ENCODE measurements at regions not wholly inside any gene's neighbourhood (a gene's known extent, or its start where the extent isn't known, plus 50 kb on each side); places are given as distances from the start of the nearest gene placed in this dataset.

- Mint-ChIP-seq H3K9me3 (peaks cover 7% of the 10 kb centered on the region), H3K4me3 (no peak overlapping the region), H3K36me3 (ENCODE audit: low read depth) (no peaks in the 10 kb centered on the region), H3K4me1 (peaks cover 33% of the 10 kb centered on the region), H3K27ac (ENCODE audit: unreplicated experiment) (no peak overlapping the region), H3K27me3 (ENCODE audit: low read depth) (no peaks in the 10 kb centered on the region)
- no peak for DNase-seq (ENCODE audit: low read depth, low spot score)
- no peak for TF ChIP-seq CTCF (conservative IDR thresholded peaks at IDR 0.05)
Observed at GRCh38 chr18:49677081-49677480, 115.2 kb downstream of the LIPG start.

GRCh38 chr18:49673281-49673680 lies 111.4 kb downstream of the LIPG start:
- Mint-ChIP-seq H3K27ac (ENCODE audit: unreplicated experiment) (no peak overlapping the region), H3K9me3 (peaks cover 7% of the 10 kb centered on the region), H3K36me3 (ENCODE audit: low read depth) (no peaks in the 10 kb centered on the region), H3K4me3 (no peak overlapping the region), H3K27me3 (ENCODE audit: low read depth) (no peaks in the 10 kb centered on the region), H3K4me1 (peaks cover 40% of the 10 kb centered on the region)
- no peak for TF ChIP-seq CTCF (conservative IDR thresholded peaks at IDR 0.05)
- no peak for DNase-seq (ENCODE audit: low read depth, low spot score)

- Mint-ChIP-seq H3K36me3 (ENCODE audit: low read depth) (no peaks in the 10 kb centered on the region), H3K27me3 (ENCODE audit: low read depth) (peaks cover under 1% of the 10 kb centered on the region), H3K4me3 (no peak overlapping the region), H3K4me1 (peaks cover 35% of the 10 kb centered on the region), H3K9me3 (peaks cover 5% of the 10 kb centered on the region), H3K27ac (ENCODE audit: unreplicated experiment) (no peak overlapping the region)
- TF ChIP-seq CTCF (conservative IDR thresholded peaks at IDR 0.05): no peak
- no peak for DNase-seq (ENCODE audit: low read depth, low spot score)
Observed at GRCh38 chr18:49672853-49673252, 111.0 kb downstream of the LIPG start.

- no peaks in the 10 kb centered on the region for H3K9me3 Mint-ChIP-seq
Observed at GRCh38 chr18:49669403-49669802, 107.5 kb downstream of the LIPG start.

GRCh38 chr18:49668574-49669275 lies 106.9 kb downstream of the LIPG start:
- no peak for DNase-seq (ENCODE audit: low read depth, low spot score)
- Mint-ChIP-seq H3K4me3 (no peak overlapping the region), H3K4me1 (peaks cover 22% of the 10 kb centered on the region), H3K27me3 (ENCODE audit: low read depth) (peaks cover 5% of the 10 kb centered on the region), H3K36me3 (ENCODE audit: low read depth) (no peaks in the 10 kb centered on the region), H3K9me3 (no peaks in the 10 kb centered on the region), H3K27ac (ENCODE audit: unreplicated experiment) (no peak overlapping the region)
- no peak for TF ChIP-seq CTCF (conservative IDR thresholded peaks at IDR 0.05)

More at GRCh38 chr18:49669403-49669802, 107.5 kb downstream of the LIPG start:
- Mint-ChIP-seq H3K4me1 (peaks cover 22% of the 10 kb centered on the region), H3K4me3 (no peak overlapping the region), H3K27me3 (ENCODE audit: low read depth) (peaks cover 5% of the 10 kb centered on the region), H3K36me3 (ENCODE audit: low read depth) (no peaks in the 10 kb centered on the region), H3K27ac (ENCODE audit: unreplicated experiment) (no peak overlapping the region)
- TF ChIP-seq CTCF (conservative IDR thresholded peaks at IDR 0.05): no peak
- no peak for DNase-seq (ENCODE audit: low read depth, low spot score)

All from neural crest cell (in vitro differentiated cells).